Posterior vena cava (tissue), 2 donors: ENCODE measurements at regions not wholly inside any gene's neighbourhood (a gene's known extent, or its start where the extent isn't known, plus 50 kb on each side); places are given as distances from the start of the nearest gene placed in this dataset.

Source experiments
- DNase-seq: peaks from one replicate; pipeline ENCODE4 v3.0.0-alpha.2; 2020; ENCODE audit warnings: low spot score
- intact Hi-C, 2 donors: fragments of 100-400 bp; cut with DNase I; formaldehyde crosslinking; loops; one replicate each; pipeline versions ENCODE4 v1.14.1 to v1.14.2; 2022 to 2023
- donor health status: DM: yes; HTN: yes; CAD: no.
- donor health status: DM: yes; HTN: yes; CAD: no.

GRCh38 chr2:71862921-71863320 is 284.7 kb downstream of the CYP26B1 start:
- intact Hi-C loops, result no loop called here
- DNase-seq, result no peak

- intact Hi-C loops, result no loop called here
- DNase-seq, result peak; percentile 43
These were observed 286.2 kb downstream of the CYP26B1 start for GRCh38 chr2:71861186-71862160.

- no peak for DNase-seq
- intact Hi-C loops, result no loop called here
These were observed 287.2 kb downstream of the CYP26B1 start for GRCh38 chr2:71860381-71860926.

GRCh38 chr2:71859211-71859847 is 288.3 kb downstream of the CYP26B1 start:
- intact Hi-C loops, result no loop called here
- no peak for DNase-seq

- no peak for DNase-seq
These were observed 289.6 kb downstream of the CYP26B1 start for GRCh38 chr2:71858071-71858470.

GRCh38 chr2:71857636-71858035 is 290.0 kb downstream of the CYP26B1 start:
- intact Hi-C loops, result no loop called here
- no peak for DNase-seq

More at GRCh38 chr2:71858071-71858470, 289.6 kb downstream of the CYP26B1 start:
- intact Hi-C loops, result no loop called here

GRCh38 chr2:71856773-71857525 is 290.7 kb downstream of the CYP26B1 start:
- no peak for DNase-seq
- intact Hi-C loops, result no loop called here

GRCh38 chr2:71853858-71854257 is 293.8 kb downstream of the CYP26B1 start:
- intact Hi-C loops, result no loop called here
- no peak for DNase-seq

GRCh38 chr2:71852141-71852711 is 295.4 kb downstream of the CYP26B1 start:
- intact Hi-C loops, result no loop called here
- DNase-seq, result no peak

- no peak for DNase-seq
- intact Hi-C loops, result no loop called here
These were observed 296.4 kb downstream of the CYP26B1 start for GRCh38 chr2:71851094-71851750.

GRCh38 chr2:71850306-71850801 is 297.3 kb downstream of the CYP26B1 start:
- no peak for DNase-seq
- intact Hi-C loops, result no loop called here

GRCh38 chr2:71849607-71850305 is 297.9 kb downstream of the CYP26B1 start:
- intact Hi-C loops, result no loop called here
- DNase-seq, result no peak

- no peak for DNase-seq
- intact Hi-C loops, result no loop called here
These were observed 298.6 kb downstream of the CYP26B1 start for GRCh38 chr2:71849111-71849510.

- DNase-seq, result no peak
These were observed 300.9 kb downstream of the CYP26B1 start for GRCh38 chr2:71846669-71847291.

GRCh38 chr2:71846072-71846471 is 301.6 kb downstream of the CYP26B1 start:
- DNase-seq, result no peak
- intact Hi-C loops, result no loop called here

More at GRCh38 chr2:71846669-71847291, 300.9 kb downstream of the CYP26B1 start:
- intact Hi-C loops, result no loop called here

GRCh38 chr2:71844967-71845366 is 302.7 kb downstream of the CYP26B1 start:
- intact Hi-C loops, result no loop called here
- no peak for DNase-seq

GRCh38 chr2:71843391-71843850 is 304.2 kb downstream of the CYP26B1 start:
- intact Hi-C loops, result no loop called here

More at GRCh38 chr2:71843391-71843850, 304.2 kb downstream of the CYP26B1 start:
- no peak for DNase-seq
